ENCODE measurements at regions not wholly inside any gene's neighbourhood (a gene's known extent, or its start where the extent isn't known, plus 50 kb on each side); places are given as distances from the start of the nearest gene placed in this dataset.

DNA sequence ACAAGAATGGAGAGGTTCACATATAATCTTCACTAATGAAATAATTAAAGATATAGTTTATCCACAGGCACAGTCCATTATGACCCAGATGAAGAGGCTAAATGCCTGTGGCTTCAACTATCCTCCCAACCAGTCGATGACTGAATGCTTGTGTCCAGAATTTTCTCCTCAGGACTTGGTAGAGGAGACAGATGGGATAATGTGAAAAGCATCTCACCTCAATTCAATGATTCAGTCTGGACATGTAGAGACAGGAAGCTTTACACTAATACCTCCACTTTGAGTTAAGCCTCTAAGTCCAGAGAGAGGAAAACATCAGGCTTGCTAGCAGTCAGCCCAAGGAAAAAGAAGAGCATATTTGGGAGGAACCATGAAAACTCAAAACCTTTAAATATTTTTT lies 59.1 kb upstream of the COL1A2 start:
- intact Hi-C loops (cut with micrococcal nuclease) = no loop called here
- no peak for DNase-seq
- Mint-ChIP-seq H3K4me1 (no peaks in the 10 kb centered on the region), H3K4me3 (no peak overlapping the region), H3K36me3 (no peaks in the 10 kb centered on the region), H3K9me3 (peaks cover 0 to 3% (median 0%) of the 10 kb centered on the region in 7 donors), H3K27me3 (ENCODE audit: low read depth in 3 of 3) (peaks cover 0 to 4% (median 3%) of the 10 kb centered on the region in 3 donors), H3K27ac (no peak overlapping the region)
- Histone ChIP-seq H3K9ac (ENCODE audit: insufficient read depth, low read length, poor library complexity, severe bottlenecking) (no peak overlapping the region), H3K4me2 (replicated peaks; ENCODE audit: extremely low read depth, low read length, poor library complexity, severe bottlenecking) (no peak overlapping the region), H3K36me3 (replicated peaks in 1 of 2; ENCODE audit: control insufficient read depth in 1 of 2, insufficient read depth in 2 of 2, low read length in 2 of 2) (no peaks in the 10 kb centered on the region), H2AFZ (ENCODE audit: insufficient read depth, low read depth, low read length, poor library complexity, severe bottlenecking) (no peak overlapping the region), H3K9me3 (replicated peaks in 1 of 2; ENCODE audit: control insufficient read depth in 1 of 2, insufficient read depth in 1 of 2, low read length in 2 of 2) (no peaks in the 10 kb centered on the region), H3K4me3 (replicated peaks in 1 of 3; ENCODE audit: low read depth in 2 of 3, low read length in 3 of 3) (no peak overlapping the region), H3K27ac (ENCODE audit: low read depth in 1 of 2, low read length in 2 of 2) (no peak overlapping the region), H4K20me1 (ENCODE audit: insufficient read depth, low read length) (no peaks in the 10 kb centered on the region), H3K79me2 (ENCODE audit: insufficient read depth, low read length) (no peaks in the 10 kb centered on the region), H3K4me1 (ENCODE audit: control insufficient read depth in 1 of 2, insufficient read depth in 2 of 2, low read length in 2 of 2) (no peaks in the 10 kb centered on the region), H3K27me3 (ENCODE audit: control insufficient read depth in 2 of 2, insufficient read depth in 2 of 2, low read length in 2 of 2) (no peaks in the 10 kb centered on the region)
- TF ChIP-seq, protein P1, sequence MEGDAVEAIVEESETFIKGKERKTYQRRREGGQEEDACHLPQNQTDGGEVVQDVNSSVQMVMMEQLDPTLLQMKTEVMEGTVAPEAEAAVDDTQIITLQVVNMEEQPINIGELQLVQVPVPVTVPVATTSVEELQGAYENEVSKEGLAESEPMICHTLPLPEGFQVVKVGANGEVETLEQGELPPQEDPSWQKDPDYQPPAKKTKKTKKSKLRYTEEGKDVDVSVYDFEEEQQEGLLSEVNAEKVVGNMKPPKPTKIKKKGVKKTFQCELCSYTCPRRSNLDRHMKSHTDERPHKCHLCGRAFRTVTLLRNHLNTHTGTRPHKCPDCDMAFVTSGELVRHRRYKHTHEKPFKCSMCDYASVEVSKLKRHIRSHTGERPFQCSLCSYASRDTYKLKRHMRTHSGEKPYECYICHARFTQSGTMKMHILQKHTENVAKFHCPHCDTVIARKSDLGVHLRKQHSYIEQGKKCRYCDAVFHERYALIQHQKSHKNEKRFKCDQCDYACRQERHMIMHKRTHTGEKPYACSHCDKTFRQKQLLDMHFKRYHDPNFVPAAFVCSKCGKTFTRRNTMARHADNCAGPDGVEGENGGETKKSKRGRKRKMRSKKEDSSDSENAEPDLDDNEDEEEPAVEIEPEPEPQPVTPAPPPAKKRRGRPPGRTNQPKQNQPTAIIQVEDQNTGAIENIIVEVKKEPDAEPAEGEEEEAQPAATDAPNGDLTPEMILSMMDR (IDR thresholded peaks at IDR 0.05) = no peak
- no CpG with 5 or more reads among the region's 1 CpG for WGBS (ENCODE audit: insufficient coverage)

DNA sequence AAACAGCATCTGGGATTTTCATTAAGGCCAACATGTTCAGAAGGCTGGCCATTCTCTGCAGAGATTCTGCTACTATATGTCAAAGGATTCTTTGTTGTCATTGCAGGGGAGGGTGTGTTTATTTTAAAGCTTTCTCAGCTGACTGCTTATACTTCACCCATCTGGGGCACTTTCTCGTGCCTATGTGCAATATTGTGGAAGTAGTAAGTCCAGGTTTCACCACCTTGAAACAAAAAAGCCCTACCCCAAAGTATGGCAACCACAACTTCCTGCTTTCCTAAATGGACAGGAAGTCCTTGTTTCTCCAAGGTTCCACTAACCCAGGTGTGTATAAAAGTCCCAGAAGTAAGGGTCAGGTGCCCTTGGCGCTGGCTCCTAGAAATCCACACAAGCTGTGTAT lies 58.7 kb upstream of the COL1A2 start:
- 100% methylated on average over 1 of the region's 2 CpGs for WGBS (ENCODE audit: insufficient coverage)
- Mint-ChIP-seq H3K4me1 (no peaks in the 10 kb centered on the region), H3K36me3 (no peaks in the 10 kb centered on the region), H3K9me3 (peaks cover 0 to 3% (median 0%) of the 10 kb centered on the region in 7 donors), H3K4me3 (no peak overlapping the region), H3K27me3 (ENCODE audit: low read depth in 3 of 3) (peaks cover 0 to 4% (median 2%) of the 10 kb centered on the region in 3 donors), H3K27ac (no peak overlapping the region)
- TF ChIP-seq, protein P1 (IDR thresholded peaks at IDR 0.05) = no peak
- intact Hi-C loops (cut with micrococcal nuclease) = no loop called here
- Histone ChIP-seq H3K27me3 (ENCODE audit: control insufficient read depth in 2 of 2, insufficient read depth in 2 of 2, low read length in 2 of 2) (no peaks in the 10 kb centered on the region), H3K36me3 (replicated peaks in 1 of 2; ENCODE audit: control insufficient read depth in 1 of 2, insufficient read depth in 2 of 2, low read length in 2 of 2) (no peaks in the 10 kb centered on the region), H3K9ac (ENCODE audit: insufficient read depth, low read length, poor library complexity, severe bottlenecking) (no peak overlapping the region), H4K20me1 (ENCODE audit: insufficient read depth, low read length) (no peaks in the 10 kb centered on the region), H3K9me3 (replicated peaks in 1 of 2; ENCODE audit: control insufficient read depth in 1 of 2, insufficient read depth in 1 of 2, low read length in 2 of 2) (no peaks in the 10 kb centered on the region), H3K4me3 (replicated peaks in 1 of 3; ENCODE audit: low read depth in 2 of 3, low read length in 3 of 3) (no peak overlapping the region), H3K27ac (ENCODE audit: low read depth in 1 of 2, low read length in 2 of 2) (no peak overlapping the region), H3K4me1 (ENCODE audit: control insufficient read depth in 1 of 2, insufficient read depth in 2 of 2, low read length in 2 of 2) (no peaks in the 10 kb centered on the region), H2AFZ (ENCODE audit: insufficient read depth, low read depth, low read length, poor library complexity, severe bottlenecking) (no peak overlapping the region), H3K4me2 (replicated peaks; ENCODE audit: extremely low read depth, low read length, poor library complexity, severe bottlenecking) (no peak overlapping the region), H3K79me2 (ENCODE audit: insufficient read depth, low read length) (no peaks in the 10 kb centered on the region)
- DNase-seq = no peak

Data from CD14-positive monocyte (primary cell).